ENCODE measurements at regions not wholly inside any gene's neighbourhood (a gene's known extent, or its start where the extent isn't known, plus 50 kb on each side); places are given as distances from the start of the nearest gene placed in this dataset.

- TF ChIP-seq CTCF (IDR thresholded peaks at IDR 0.05) (no peak), POLR2A (IDR thresholded peaks at IDR 0.05) (no peak)
These were observed 466.1 kb upstream of the NRP1 start for GRCh38 chr10:33800545-33800944.
